Fibroblast of mammary gland (primary cell): ENCODE measurements at regions not wholly inside any gene's neighbourhood (a gene's known extent, or its start where the extent isn't known, plus 50 kb on each side); places are given as distances from the start of the nearest gene placed in this dataset.

Source experiments
- DNase-seq: peaks from one replicate; pipeline ENCODE4 v3.0.0-alpha.2; 2010; ENCODE audit warnings: low read depth
- H3K4me3 ChIP-seq: 2 replicates; pipeline ENCODE4 v1.5.1; 2011; ENCODE audit warnings: low read depth, mild to moderate bottlenecking, low read length, moderate library complexity; ENCODE audit not compliant: control insufficient read depth
- CTCF ChIP-seq: conservative IDR thresholded peaks from 2 replicates; pipeline ENCODE4 v1.5.1; 2011; ENCODE audit warnings: low read depth, low read length, inconsistent platforms; ENCODE audit not compliant: control insufficient read depth, insufficient read depth

GRCh38 chr6:48404927-48405326, 293.9 kb upstream of the PTCHD4 start:
- no peak for TF ChIP-seq CTCF
- DNase-seq, result no peak
- H3K4me3 ChIP-seq, result no peak overlapping the region

- no peak for TF ChIP-seq CTCF
- H3K4me3 ChIP-seq, result no peak overlapping the region
- no peak for DNase-seq
These were observed 292.6 kb upstream of the PTCHD4 start for GRCh38 chr6:48403587-48403986.

- no peak for TF ChIP-seq CTCF
- DNase-seq, result no peak
- no peak overlapping the region for H3K4me3 ChIP-seq
These were observed 290.0 kb upstream of the PTCHD4 start for GRCh38 chr6:48401016-48401415.

- DNase-seq, result no peak
- no peak for TF ChIP-seq CTCF
- H3K4me3 ChIP-seq, result no peak overlapping the region
These were observed 286.9 kb upstream of the PTCHD4 start for GRCh38 chr6:48397887-48398286.

GRCh38 chr6:48389146-48390043, 278.4 kb upstream of the PTCHD4 start:
- DNase-seq, result no peak
- H3K4me3 ChIP-seq, result no peak overlapping the region
- no peak for TF ChIP-seq CTCF

- TF ChIP-seq CTCF, result no peak
- DNase-seq, result no peak
- H3K4me3 ChIP-seq, result no peak overlapping the region
These were observed 277.0 kb upstream of the PTCHD4 start for GRCh38 chr6:48388044-48388443.

GRCh38 chr6:48378884-48379407, 267.9 kb upstream of the PTCHD4 start:
- no peak for DNase-seq
- TF ChIP-seq CTCF, result no peak
- H3K4me3 ChIP-seq, result no peak overlapping the region
